IMR-90 (cell line): ENCODE measurements at regions not wholly inside any gene's neighbourhood (a gene's known extent, or its start where the extent isn't known, plus 50 kb on each side); places are given as distances from the start of the nearest gene placed in this dataset.

Experiments used
- ATAC-seq: fragments of 200-7000 bp; cut with Tn5 transposase; 2 replicates; pipeline ENCODE4 v1.9.1; 2020; ENCODE audit warnings: low read depth, mild to moderate bottlenecking, moderate library complexity
- BruUV-seq: library from RNA; stranded (reverse); fragments of 400-500 nt; replicated peaks from 2 replicates; lab custom pipeline; 2021; lab: Mats Ljungman, UMichigan
- CTCF ChIA-PET: fragments of 300-600 bp; formaldehyde crosslinking; extraction: SDS; loops from one replicate; lab custom pipeline; 2021; ENCODE audit warnings: antibody characterized with exemption; lab: Yijun Ruan, JAX
- POLR2A ChIA-PET: fragments of 300-600 bp; sonication (Branson Sonifier 250); formaldehyde crosslinking; loops from one replicate; lab custom pipeline; 2022; ENCODE audit warnings: antibody characterized with exemption; ENCODE audit not compliant: unreplicated experiment; lab: Charles Lee
- DNase-seq: peaks from one replicate; pipeline ENCODE4 v3.0.0; 2013
- H2AFZ ChIP-seq: replicated peaks from 2 replicates; pipeline ENCODE3; 2013; ENCODE audit warnings: low read length, mild to moderate bottlenecking; ENCODE audit not compliant: poor library complexity
- H2AK5ac ChIP-seq: 2 replicates; pipeline ENCODE4 v1.6.1; 2013; ENCODE audit warnings: low read depth, low read length, inconsistent platforms
- H2AK9ac ChIP-seq: replicated peaks from 2 replicates; pipeline ENCODE3; 2013; ENCODE audit warnings: mild to moderate bottlenecking, low read depth, low read length, moderate library complexity; ENCODE audit not compliant: poor library complexity
- H2BK120ac ChIP-seq: 2 replicates; pipeline ENCODE4 v1.6.1; 2013; ENCODE audit warnings: low read depth, low read length, inconsistent platforms
- H2BK15ac ChIP-seq: 3 replicates; pipeline ENCODE4 v1.6.1; 2013; ENCODE audit warnings: low read depth, low read length, inconsistent platforms
- H2BK20ac ChIP-seq: 2 replicates; pipeline ENCODE4 v1.6.1; 2013; ENCODE audit warnings: low read depth, mild to moderate bottlenecking, inconsistent platforms, low read length, moderate library complexity
- H2BK5ac ChIP-seq: 2 replicates; pipeline ENCODE4 v1.6.1; 2013; ENCODE audit warnings: mild to moderate bottlenecking, low read depth, low read length, inconsistent platforms; ENCODE audit not compliant: poor library complexity, severe bottlenecking
- H3K14ac ChIP-seq: replicated peaks from 2 replicates; pipeline ENCODE4 v1.6.1; 2013; ENCODE audit warnings: low read depth, low read length, inconsistent platforms
- H3K18ac ChIP-seq: 2 replicates; pipeline ENCODE4 v1.6.1; 2013; ENCODE audit warnings: low read depth, low read length, control low read depth
- H3K23ac ChIP-seq: 2 replicates; pipeline ENCODE4 v1.6.1; 2013; ENCODE audit warnings: low read depth, low read length, inconsistent platforms
- H3K27ac ChIP-seq: 2 replicates; pipeline ENCODE4 v1.5.1; 2013; ENCODE audit warnings: mild to moderate bottlenecking, control low read depth, low read length; ENCODE audit not compliant: insufficient read depth
- H3K27me3 ChIP-seq: 2 replicates; pipeline ENCODE4 v1.6.1; 2013; ENCODE audit warnings: low read length; ENCODE audit not compliant: control insufficient read depth, insufficient read depth
- H3K36me3 ChIP-seq: 2 replicates; pipeline ENCODE4 v1.6.1; 2013; ENCODE audit warnings: low read length, mixed read lengths; ENCODE audit not compliant: control insufficient read depth, insufficient read depth
- H3K4ac ChIP-seq: 2 replicates; pipeline ENCODE4 v1.6.1; 2013; ENCODE audit warnings: low read depth, low read length, inconsistent platforms
- H3K4me1 ChIP-seq: 2 replicates; pipeline ENCODE4 v1.6.1; 2013; ENCODE audit warnings: low read length, mixed read lengths; ENCODE audit not compliant: control insufficient read depth, insufficient read depth
- H3K4me2 ChIP-seq: 2 replicates; pipeline ENCODE4 v1.6.1; 2013; ENCODE audit warnings: low read depth, mild to moderate bottlenecking, control low read depth, low read length, moderate library complexity
- H3K4me3 ChIP-seq: 2 replicates; pipeline ENCODE4 v1.5.1; 2013; ENCODE audit warnings: low read depth, mild to moderate bottlenecking, control low read depth, low read length, moderate library complexity; ENCODE audit not compliant: insufficient read depth
- H3K56ac ChIP-seq: 2 replicates; pipeline ENCODE4 v1.6.1; 2013; ENCODE audit warnings: low read length, inconsistent platforms; ENCODE audit not compliant: insufficient read depth; ENCODE audit errors: extremely low read depth
- H3K79me1 ChIP-seq, 2 experiments: 2 replicates each; pipeline ENCODE4 v1.6.1; 2013; ENCODE audit warnings: low read length in 2 of 2, inconsistent platforms in 1 of 2, low read depth in 1 of 2
- H3K9ac ChIP-seq: 2 replicates; pipeline ENCODE4 v1.6.1; 2013; ENCODE audit warnings: low read depth, low read length, control low read depth
- H3K9me1 ChIP-seq: 2 replicates; pipeline ENCODE4 v1.6.1; 2013; ENCODE audit warnings: low read length, inconsistent platforms; ENCODE audit not compliant: insufficient read depth
- H3K9me3 ChIP-seq: 2 replicates; pipeline ENCODE4 v1.6.1; 2013; ENCODE audit warnings: low read length; ENCODE audit not compliant: control insufficient read depth, insufficient read depth
- H4K20me1 ChIP-seq: 2 replicates; pipeline ENCODE4 v1.6.1; 2013; ENCODE audit warnings: low read length, inconsistent platforms; ENCODE audit not compliant: insufficient read depth
- H4K5ac ChIP-seq: 2 replicates; pipeline ENCODE4 v1.6.1; 2013; ENCODE audit warnings: mild to moderate bottlenecking, low read depth, low read length, control low read depth
- H4K8ac ChIP-seq, 2 experiments: 2 replicates each; pipeline ENCODE4 v1.6.1; 2013; ENCODE audit warnings: low read depth in 2 of 2, low read length in 2 of 2, control low read depth in 1 of 2, inconsistent platforms in 1 of 2
- H4K91ac ChIP-seq: 2 replicates; pipeline ENCODE4 v1.6.1; 2013; ENCODE audit warnings: low read depth, low read length, inconsistent platforms; ENCODE audit not compliant: insufficient read depth
- BHLHE40 ChIP-seq: fragments of 150-350 bp; IDR thresholded peaks from 2 replicates; pipeline ENCODE4 v1.6.1; 2016; ENCODE audit warnings: mild to moderate bottlenecking, low read depth, low read length
- CEBPB ChIP-seq: IDR thresholded peaks from 2 replicates; pipeline ENCODE4 v1.6.1; 2012; ENCODE audit warnings: low read depth, low read length, improper control_type of control experiment
- CHD1 ChIP-seq: IDR thresholded peaks from 2 replicates; pipeline ENCODE4 v1.6.1; 2012; ENCODE audit warnings: low read depth, low read length, improper control_type of control experiment
- ELK1 ChIP-seq: fragments of 150-350 bp; IDR thresholded peaks from 2 replicates; pipeline ENCODE4 v1.6.1; 2016; ENCODE audit warnings: low read depth, mild to moderate bottlenecking, low read length, moderate library complexity, borderline replicate concordance
- MAZ ChIP-seq: IDR thresholded peaks from 2 replicates; pipeline ENCODE4 v1.6.1; 2012; ENCODE audit warnings: low read depth, mild to moderate bottlenecking, low read length, improper control_type of control experiment, moderate library complexity, borderline replicate concordance
- NFE2L2 ChIP-seq: fragments of 150-350 bp; IDR thresholded peaks from 2 replicates; pipeline ENCODE4 v1.6.1; 2016; ENCODE audit warnings: low read depth, mild to moderate bottlenecking, low read length
- POLR2A ChIP-seq: IDR thresholded peaks from 2 replicates; pipeline ENCODE4 v1.6.1; 2012; ENCODE audit warnings: mild to moderate bottlenecking, low read depth, low read length
- SMC3 ChIP-seq: fragments of 150-350 bp; IDR thresholded peaks from 2 replicates; pipeline ENCODE4 v1.6.1; 2016; ENCODE audit warnings: low read depth, mild to moderate bottlenecking, antibody characterized with exemption, low read length, moderate library complexity
- USF2 ChIP-seq: fragments of 150-350 bp; IDR thresholded peaks from 2 replicates; pipeline ENCODE4 v1.6.1; 2017; ENCODE audit warnings: mild to moderate bottlenecking, antibody characterized with exemption, low read length, low read depth
- dilution Hi-C: fragments of 300-500 bp; cut with HindIII; formaldehyde crosslinking; loops from one replicate; pipeline ENCODE4 v1.14.3; 2018; ENCODE audit warnings: low sequenced_read_pairs; ENCODE audit not compliant: unreplicated experiment
- in situ Hi-C: fragments of 300-500 bp; cut with MboI; formaldehyde crosslinking; loops from 3 replicates; pipeline ENCODE4 v1.14.3; 2019; ENCODE audit warnings: low sequenced_read_pairs, inconsistent platforms, mixed read lengths
- intact Hi-C: fragments of 100-400 bp; cut with micrococcal nuclease; formaldehyde crosslinking; loops from 2 replicates; pipeline ENCODE4 v1.10.0; 2022

- H3K27ac ChIP-seq: no peak overlapping the region
- H2AFZ ChIP-seq: no peak overlapping the region
- no peak overlapping the region for H4K8ac ChIP-seq
- no peak overlapping the region for H2BK5ac ChIP-seq
- H3K27me3 ChIP-seq: no peaks in the 10 kb centered on the region
- no peak overlapping the region for H2BK120ac ChIP-seq
- dilution Hi-C loops (no loop called here), intact Hi-C loops (no loop called here), in situ Hi-C loops (no loop called here)
- H3K18ac ChIP-seq: no peak overlapping the region
- no peak overlapping the region for H3K4me2 ChIP-seq
- no peaks in the 10 kb centered on the region for H3K79me1 ChIP-seq
- H3K4ac ChIP-seq: no peak overlapping the region
- H3K36me3 ChIP-seq: no peaks in the 10 kb centered on the region
- no peak overlapping the region for H2AK5ac ChIP-seq
- H3K9ac ChIP-seq: no peak overlapping the region
- no peak overlapping the region for H3K14ac ChIP-seq
- ATAC-seq (no peak), DNase-seq (no peak)
- H2BK20ac ChIP-seq: no peak overlapping the region
- H2AK9ac ChIP-seq: no peak overlapping the region
- H3K23ac ChIP-seq: no peak overlapping the region
- POLR2A ChIA-PET: no interaction called here
- CTCF ChIA-PET: no interaction called here
- H3K4me1 ChIP-seq: no peaks in the 10 kb centered on the region
- H3K9me1 ChIP-seq: no peaks in the 10 kb centered on the region
- TF ChIP-seq NFE2L2 (no peak), CHD1 (no peak), POLR2A (no peak), ELK1 (no peak), MAZ (no peak), CEBPB (no peak), USF2 (no peak), BHLHE40 (no peak), SMC3 (no peak)
- H4K5ac ChIP-seq: no peak overlapping the region
- H3K9me3 ChIP-seq: no peaks in the 10 kb centered on the region
- no peaks in the 10 kb centered on the region for H4K20me1 ChIP-seq
- no peak overlapping the region for H2BK15ac ChIP-seq
- H3K56ac ChIP-seq: no peak overlapping the region
- no TSS peak for BruUV-seq
- no peak overlapping the region for H4K91ac ChIP-seq
- H3K4me3 ChIP-seq: no peak overlapping the region
Measured at GRCh38 chr5:125179612-125180011, 433.2 kb upstream of the ZNF608 start.
